PC-9 (cell line): ENCODE measurements at regions not wholly inside any gene's neighbourhood (a gene's known extent, or its start where the extent isn't known, plus 50 kb on each side); places are given as distances from the start of the nearest gene placed in this dataset.

Experiments
- BruUV-seq: library from RNA; stranded (reverse); fragments of 400-500 nt; replicated peaks from 2 replicates; lab custom pipeline; 2021; lab: Mats Ljungman, UMichigan
- CTCF ChIA-PET: fragments of 300-600 bp; sonication (Branson Sonifier 250); formaldehyde crosslinking; loops from one replicate; lab custom pipeline; 2022; ENCODE audit warnings: antibody characterized with exemption; lab: Charles Lee
- POLR2A ChIA-PET: fragments of 300-600 bp; sonication (Branson Sonifier 250); formaldehyde crosslinking; loops from one replicate; lab custom pipeline; 2022; ENCODE audit warnings: antibody characterized with exemption; ENCODE audit not compliant: unreplicated experiment; lab: Charles Lee
- DNase-seq, 2 experiments: peaks; one replicate each; pipeline versions ENCODE4 v3.0.0 to v3.0.0-alpha.2; 2015 to 2022; ENCODE audit warnings: mixed read lengths in 1 of 2
- H2AFZ ChIP-seq: fragments of 200-600 bp; sonication (generic); 2 replicates; pipeline ENCODE4 v1.8.1; 2017; ENCODE audit warnings: antibody characterized with exemption
- H3F3A ChIP-seq: fragments of 200-600 bp; sonication (generic); 2 replicates; pipeline ENCODE4 v1.8.1; 2017; ENCODE audit warnings: antibody characterized with exemption, mild to moderate bottlenecking, low read depth; ENCODE audit not compliant: insufficient read depth
- H3K27ac ChIP-seq: fragments of 200-600 bp; sonication (generic); 2 replicates; pipeline ENCODE4 v1.6.1; 2016; ENCODE audit warnings: mixed run types
- H3K27me3 ChIP-seq: fragments of 200-600 bp; sonication (generic); 2 replicates; pipeline ENCODE4 v1.6.1; 2016; ENCODE audit warnings: low read depth, mixed run types; ENCODE audit not compliant: insufficient read depth
- H3K36me3 ChIP-seq: fragments of 200-600 bp; sonication (generic); 2 replicates; pipeline ENCODE4 v1.6.1; 2016; ENCODE audit warnings: low read depth, mixed run types
- H3K4me1 ChIP-seq: fragments of 200-600 bp; sonication (generic); replicated peaks from 2 replicates; pipeline ENCODE4 v1.6.1; 2016; ENCODE audit warnings: mixed run types; ENCODE audit not compliant: insufficient read depth
- H3K4me2 ChIP-seq: fragments of 200-600 bp; sonication (generic); 2 replicates; pipeline ENCODE4 v1.6.1; 2017; ENCODE audit warnings: mixed run types
- H3K4me3 ChIP-seq: fragments of 200-600 bp; sonication (generic); 2 replicates; pipeline ENCODE4 v1.6.1; 2016; ENCODE audit warnings: mixed run types
- H3K79me2 ChIP-seq: fragments of 200-600 bp; sonication (generic); 2 replicates; pipeline ENCODE4 v1.6.1; 2017; ENCODE audit warnings: low read depth, mixed run types
- H3K9me2 ChIP-seq: fragments of 200-600 bp; sonication (generic); 2 replicates; pipeline ENCODE4 v1.8.1; 2017; ENCODE audit warnings: mild to moderate bottlenecking; ENCODE audit not compliant: insufficient read depth
- H3K9me3 ChIP-seq: fragments of 200-600 bp; sonication (generic); 2 replicates; pipeline ENCODE4 v1.8.1; 2016; ENCODE audit warnings: low read depth; ENCODE audit not compliant: insufficient read depth
- H4K20me1 ChIP-seq: fragments of 200-600 bp; sonication (generic); 2 replicates; pipeline ENCODE4 v1.8.1; 2017; ENCODE audit not compliant: insufficient read depth
- CTCF ChIP-seq: fragments of 200-600 bp; sonication (generic); conservative IDR thresholded peaks from 2 replicates; pipeline ENCODE4 v1.6.1; 2017; ENCODE audit warnings: mixed run types, antibody characterized with exemption, mild to moderate bottlenecking, moderate library complexity
- EZH2 ChIP-seq: fragments of 200-600 bp; sonication (generic); IDR thresholded peaks from 2 replicates; pipeline ENCODE4 v1.8.0; 2017; ENCODE audit warnings: antibody characterized with exemption, low read depth
- intact Hi-C: fragments of 100-400 bp; cut with micrococcal nuclease; formaldehyde crosslinking; loops from one replicate; pipeline ENCODE4 v1.10.0; 2022; ENCODE audit not compliant: unreplicated experiment

DNA sequence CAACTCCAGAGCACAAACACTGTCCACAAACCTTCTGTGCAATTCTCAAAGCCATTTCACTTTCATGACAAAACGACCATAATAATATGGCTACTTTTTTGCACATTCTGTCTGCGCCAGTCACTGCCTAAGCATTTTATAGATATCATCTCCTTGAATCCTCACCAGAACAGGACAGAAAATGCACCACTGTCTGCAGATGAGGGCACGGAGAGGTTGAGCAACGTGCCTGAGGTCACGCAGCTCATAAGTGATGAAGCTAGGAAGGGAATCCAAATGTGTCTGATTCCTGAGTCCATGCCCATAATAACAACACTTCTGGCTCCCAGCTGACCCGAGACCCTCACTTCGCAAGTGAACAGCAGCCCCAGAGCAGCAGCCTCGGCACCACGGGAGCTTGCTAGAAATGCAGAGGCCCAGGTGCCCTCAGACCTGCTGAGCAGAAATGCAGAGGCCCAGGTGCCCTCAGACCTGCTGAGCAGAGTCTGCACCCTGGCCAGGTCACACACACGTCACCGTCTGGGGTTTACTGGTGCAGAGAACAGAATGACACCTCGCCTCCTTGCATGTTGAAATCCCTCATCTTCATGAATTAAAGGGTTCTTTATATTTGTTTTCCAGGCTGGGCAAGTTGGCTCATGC, 265.2 kb downstream of the BMP7 start:
- Histone ChIP-seq H3K36me3 (no peaks in the 10 kb centered on the region), H3K9me3 (peaks cover 10% of the 10 kb centered on the region), H3K27me3 (no peaks in the 10 kb centered on the region), H3F3A (no peaks in the 10 kb centered on the region), H3K79me2 (no peaks in the 10 kb centered on the region), H2AFZ (no peak overlapping the region), H3K27ac (no peak overlapping the region), H3K4me1 (0 out of 2 replicates have a peak, but pooled peaks cover 1% of the 10 kb centered on the region), H3K4me3 (no peak overlapping the region), H3K9me2 (no peaks in the 10 kb centered on the region), H3K4me2 (no peak overlapping the region), H4K20me1 (no peaks in the 10 kb centered on the region)
- no TSS peak for BruUV-seq
- DNase-seq, result no peak
- TF ChIP-seq EZH2, result no peak
- no peak for TF ChIP-seq CTCF
- CTCF ChIA-PET, result no interaction called here
- POLR2A ChIA-PET, result no interaction called here
- intact Hi-C loops, result no loop called here

GRCh38 chr20:57002066-57002570, 264.3 kb downstream of the BMP7 start:
- H3K9me2 ChIP-seq, result no peaks in the 10 kb centered on the region
- intact Hi-C loops, result no loop called here
- peaks cover 10% of the 10 kb centered on the region for H3K4me1 ChIP-seq
- H3K36me3 ChIP-seq, result no peaks in the 10 kb centered on the region
- no peak overlapping the region for H2AFZ ChIP-seq
- H3F3A ChIP-seq, result peaks cover 7% of the 10 kb centered on the region; the same call in 1 of the 2 replicates
- H3K9me3 ChIP-seq, result peaks cover 10% of the 10 kb centered on the region
- H3K4me2 ChIP-seq, result no peak overlapping the region
- TF ChIP-seq EZH2 (no peak), CTCF (no peak)
- no peaks in the 10 kb centered on the region for H4K20me1 ChIP-seq
- BruUV-seq, result no TSS peak
- H3K4me3 ChIP-seq, result no peak overlapping the region
- no peak overlapping the region for H3K27ac ChIP-seq
- H3K27me3 ChIP-seq, result no peaks in the 10 kb centered on the region
- no peak for DNase-seq
- CTCF ChIA-PET, result interaction anchor here (0.7 kb wide), 1 partner anchor 47 kb away, joined by 3 read pairs; no protein-coding TSS in a partner anchor
- no peaks in the 10 kb centered on the region for H3K79me2 ChIP-seq
- POLR2A ChIA-PET, result no interaction called here

DNA sequence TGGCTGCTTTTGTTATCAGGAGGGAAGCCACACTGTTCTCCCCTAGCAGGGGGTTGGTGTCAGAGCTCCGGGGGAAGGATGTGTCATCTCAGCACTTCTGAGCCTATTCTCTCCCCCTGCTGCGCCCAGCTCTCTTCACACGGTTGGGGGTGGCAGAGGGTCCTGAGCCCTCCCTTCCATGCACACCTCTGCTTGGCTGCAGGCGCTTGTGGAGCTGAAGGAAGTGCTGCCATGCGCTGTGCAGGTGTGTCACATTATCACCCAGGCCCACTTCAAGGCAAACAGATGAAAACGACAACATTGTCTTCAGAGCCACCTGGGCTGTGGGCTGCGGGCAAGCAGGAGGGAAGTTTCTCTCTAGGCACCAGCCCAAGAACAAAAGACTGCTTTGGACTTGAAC, 263.4 kb downstream of the BMP7 start:
- Histone ChIP-seq H3K4me3 (no peak overlapping the region), H3K27ac (no peak overlapping the region), H4K20me1 (no peaks in the 10 kb centered on the region), H3K9me2 (no peaks in the 10 kb centered on the region), H3F3A (peaks cover 16% of the 10 kb centered on the region; the same call in 1 of the 2 replicates), H2AFZ (no peak overlapping the region), H3K27me3 (no peaks in the 10 kb centered on the region), H3K36me3 (no peaks in the 10 kb centered on the region), H3K79me2 (no peaks in the 10 kb centered on the region), H3K4me1 (peaks cover 17% of the 10 kb centered on the region), H3K9me3 (peaks cover 10% of the 10 kb centered on the region), H3K4me2 (no peak overlapping the region)
- intact Hi-C loops, result no loop called here
- ChIA-PET POLR2A (no interaction called here), CTCF (no interaction called here)
- no TSS peak for BruUV-seq
- TF ChIP-seq EZH2, result no peak
- TF ChIP-seq CTCF, result no peak
- DNase-seq, result no peak
